ENCODE measurements at regions not wholly inside any gene's neighbourhood (a gene's known extent, or its start where the extent isn't known, plus 50 kb on each side); places are given as distances from the start of the nearest gene placed in this dataset.

DNA sequence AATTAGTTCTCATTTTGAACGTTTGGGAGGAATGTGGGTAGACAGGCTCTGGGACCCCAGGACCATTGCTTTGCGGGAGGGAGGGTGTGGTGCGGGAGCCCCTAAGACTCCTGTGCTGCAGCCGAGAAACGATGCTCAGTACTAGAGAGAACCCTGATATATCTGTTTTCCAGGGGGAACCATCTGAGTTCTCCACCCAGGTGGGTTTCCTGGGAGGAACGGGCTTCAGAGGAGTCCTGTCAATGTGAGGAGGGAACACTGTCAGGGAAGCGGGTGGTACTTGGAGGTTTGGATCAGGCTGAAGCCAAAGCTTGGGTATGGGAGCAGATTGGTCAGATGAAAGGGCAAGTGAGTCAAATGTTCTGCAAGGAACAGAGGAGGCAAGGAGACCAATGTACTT lies 358.0 kb downstream of the FGF9 start:
- Histone ChIP-seq H3K4me1 (ENCODE audit: control insufficient read depth, insufficient read depth, low read length) (no peaks in the 10 kb centered on the region), H3K36me3 (ENCODE audit: control insufficient read depth, insufficient read depth, low read length) (no peaks in the 10 kb centered on the region), H3K27ac (ENCODE audit: low read depth, low read length) (no peak overlapping the region), H3K4me3 (ENCODE audit: low read length) (no peak overlapping the region), H3K9me3 (ENCODE audit: control insufficient read depth, low read length) (no peaks in the 10 kb centered on the region), H3K9ac (ENCODE audit: extremely low read depth, low read length, poor library complexity, severe bottlenecking) (no peak overlapping the region), H3K27me3 (ENCODE audit: control insufficient read depth, insufficient read depth, low read length, poor library complexity, severe bottlenecking) (no peaks in the 10 kb centered on the region)
- DNase-seq, result no peak
- Mint-ChIP-seq H3K4me1 (no peaks in the 10 kb centered on the region), H3K36me3 (ENCODE audit: low read depth) (no peaks in the 10 kb centered on the region), H3K27me3 (ENCODE audit: insufficient read depth) (peaks cover 5% of the 10 kb centered on the region), H3K4me3 (no peak overlapping the region), H3K9me3 (no peaks in the 10 kb centered on the region), H3K27ac (no peak overlapping the region)
- WGBS, 2 experiments (ENCODE audit: insufficient coverage in 1 of 2, insufficient read length in 1 of 2), result 85 to 95% methylated on average over 7 of the region's 7 CpGs
- TF ChIP-seq, protein P1, sequence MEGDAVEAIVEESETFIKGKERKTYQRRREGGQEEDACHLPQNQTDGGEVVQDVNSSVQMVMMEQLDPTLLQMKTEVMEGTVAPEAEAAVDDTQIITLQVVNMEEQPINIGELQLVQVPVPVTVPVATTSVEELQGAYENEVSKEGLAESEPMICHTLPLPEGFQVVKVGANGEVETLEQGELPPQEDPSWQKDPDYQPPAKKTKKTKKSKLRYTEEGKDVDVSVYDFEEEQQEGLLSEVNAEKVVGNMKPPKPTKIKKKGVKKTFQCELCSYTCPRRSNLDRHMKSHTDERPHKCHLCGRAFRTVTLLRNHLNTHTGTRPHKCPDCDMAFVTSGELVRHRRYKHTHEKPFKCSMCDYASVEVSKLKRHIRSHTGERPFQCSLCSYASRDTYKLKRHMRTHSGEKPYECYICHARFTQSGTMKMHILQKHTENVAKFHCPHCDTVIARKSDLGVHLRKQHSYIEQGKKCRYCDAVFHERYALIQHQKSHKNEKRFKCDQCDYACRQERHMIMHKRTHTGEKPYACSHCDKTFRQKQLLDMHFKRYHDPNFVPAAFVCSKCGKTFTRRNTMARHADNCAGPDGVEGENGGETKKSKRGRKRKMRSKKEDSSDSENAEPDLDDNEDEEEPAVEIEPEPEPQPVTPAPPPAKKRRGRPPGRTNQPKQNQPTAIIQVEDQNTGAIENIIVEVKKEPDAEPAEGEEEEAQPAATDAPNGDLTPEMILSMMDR (conservative IDR thresholded peaks at IDR 0.05), result no peak

DNA sequence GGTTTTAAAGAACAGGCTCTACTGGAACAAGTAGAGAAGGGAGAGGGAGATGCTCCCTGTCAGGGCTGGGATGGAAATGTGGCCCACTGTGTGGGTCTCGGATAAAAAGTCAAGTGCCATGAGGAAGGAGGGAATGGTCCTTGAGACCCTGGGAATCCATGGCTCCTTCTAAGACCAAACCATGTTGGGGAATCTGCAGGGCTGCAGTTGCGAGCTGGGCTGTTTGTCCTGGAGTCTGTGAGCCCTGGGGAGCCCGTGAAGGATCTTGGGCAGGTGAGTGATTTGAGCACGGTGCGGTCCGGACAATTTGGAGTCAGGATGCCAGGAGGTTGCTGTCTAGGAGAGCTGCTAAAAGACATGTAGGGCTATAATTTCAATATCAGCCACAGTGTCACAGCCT lies 359.4 kb downstream of the FGF9 start:
- 93 to 96% methylated on average over 5 to 6 of the region's 6 CpGs for WGBS, 2 experiments (ENCODE audit: insufficient coverage in 1 of 2, insufficient read length in 1 of 2)
- no peak overlapping the region for H3K4me3 Mint-ChIP-seq
- H3K4me1 Mint-ChIP-seq, result no peaks in the 10 kb centered on the region
- DNase-seq, result no peak
- TF ChIP-seq, protein P1 (conservative IDR thresholded peaks at IDR 0.05), result no peak
- no peaks in the 10 kb centered on the region for H3K36me3 Mint-ChIP-seq (ENCODE audit: low read depth)
- H3K4me3 ChIP-seq (ENCODE audit: low read length), result no peak overlapping the region
- H3K9me3 ChIP-seq (ENCODE audit: control insufficient read depth, low read length), result no peaks in the 10 kb centered on the region
- H3K9ac ChIP-seq (ENCODE audit: extremely low read depth, low read length, poor library complexity, severe bottlenecking), result no peak overlapping the region
- no peak overlapping the region for H3K27ac ChIP-seq (ENCODE audit: low read depth, low read length)
- H3K27me3 Mint-ChIP-seq (ENCODE audit: insufficient read depth), result peaks cover 5% of the 10 kb centered on the region
- no peaks in the 10 kb centered on the region for H3K9me3 Mint-ChIP-seq
- H3K27ac Mint-ChIP-seq, result no peak overlapping the region
- H3K27me3 ChIP-seq (ENCODE audit: control insufficient read depth, insufficient read depth, low read length, poor library complexity, severe bottlenecking), result no peaks in the 10 kb centered on the region
- H3K4me1 ChIP-seq (ENCODE audit: control insufficient read depth, insufficient read depth, low read length), result no peaks in the 10 kb centered on the region
- H3K36me3 ChIP-seq (ENCODE audit: control insufficient read depth, insufficient read depth, low read length), result no peaks in the 10 kb centered on the region

DNA sequence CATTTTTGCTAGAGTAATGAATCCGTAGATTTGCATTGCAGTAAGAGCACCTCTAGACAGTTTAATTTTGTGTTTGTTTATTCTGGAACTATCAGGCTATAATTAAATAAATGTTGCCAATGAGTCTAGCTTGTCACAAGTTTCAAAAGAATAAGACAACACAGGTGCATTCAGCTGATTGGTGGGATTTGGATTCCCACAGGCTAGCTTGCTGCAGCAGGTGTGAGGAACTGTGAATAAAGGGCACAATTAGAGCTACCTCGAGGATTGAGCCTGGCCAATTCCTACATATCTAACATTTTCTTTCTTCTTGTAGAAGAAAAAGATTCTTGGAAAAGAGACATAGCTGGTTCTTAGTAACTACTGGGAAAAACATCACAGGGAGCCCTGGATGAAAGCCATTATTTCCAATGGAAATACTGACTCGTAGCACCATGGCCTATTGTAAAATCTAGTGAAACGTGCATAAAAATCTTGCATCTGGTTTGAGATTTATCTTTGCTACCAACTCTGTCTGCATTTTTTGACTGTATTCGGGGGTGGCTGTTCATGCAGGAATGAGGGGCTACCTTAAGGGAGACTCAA lies 360.9 kb downstream of the FGF9 start:
- no peak overlapping the region for H3K27ac Mint-ChIP-seq
- H3K27ac ChIP-seq (ENCODE audit: low read depth, low read length), result no peak overlapping the region
- WGBS, 2 experiments (ENCODE audit: insufficient coverage in 1 of 2, insufficient read length in 1 of 2), result 89 to 96% methylated on average over 3 to 5 of the region's 5 CpGs
- peaks cover 5% of the 10 kb centered on the region for H3K27me3 Mint-ChIP-seq (ENCODE audit: insufficient read depth)
- no peaks in the 10 kb centered on the region for H3K36me3 ChIP-seq (ENCODE audit: control insufficient read depth, insufficient read depth, low read length)
- TF ChIP-seq, protein P1 (conservative IDR thresholded peaks at IDR 0.05), result no peak
- no peaks in the 10 kb centered on the region for H3K9me3 Mint-ChIP-seq
- no peak overlapping the region for H3K4me3 ChIP-seq (ENCODE audit: low read length)
- no peaks in the 10 kb centered on the region for H3K36me3 Mint-ChIP-seq (ENCODE audit: low read depth)
- H3K4me1 ChIP-seq (ENCODE audit: control insufficient read depth, insufficient read depth, low read length), result no peaks in the 10 kb centered on the region
- DNase-seq, result no peak
- H3K9me3 ChIP-seq (ENCODE audit: control insufficient read depth, low read length), result no peaks in the 10 kb centered on the region
- no peak overlapping the region for H3K9ac ChIP-seq (ENCODE audit: extremely low read depth, low read length, poor library complexity, severe bottlenecking)
- H3K4me3 Mint-ChIP-seq, result no peak overlapping the region
- H3K4me1 Mint-ChIP-seq, result no peaks in the 10 kb centered on the region
- no peaks in the 10 kb centered on the region for H3K27me3 ChIP-seq (ENCODE audit: control insufficient read depth, insufficient read depth, low read length, poor library complexity, severe bottlenecking)
